ENCODE measurements at regions not wholly inside any gene's neighbourhood (a gene's known extent, or its start where the extent isn't known, plus 50 kb on each side); places are given as distances from the start of the nearest gene placed in this dataset.

- no peak for TF ChIP-seq CTCF (conservative IDR thresholded peaks at IDR 0.05)
- no peak for TF ChIP-seq ZFX (IDR thresholded peaks at IDR 0.05)
Measured at GRCh38 chr6:120279466-120280167, 930.1 kb upstream of the MAN1A1 start.

Measured in C4-2B (cell line).